ENCODE measurements at regions not wholly inside any gene's neighbourhood (a gene's known extent, or its start where the extent isn't known, plus 50 kb on each side); places are given as distances from the start of the nearest gene placed in this dataset.

- H3K4me3 ChIP-seq (ENCODE audit: low read depth, low read length) = no peak overlapping the region
- H3K27me3 ChIP-seq (ENCODE audit: control insufficient read depth, insufficient read depth, low read length) = no peaks in the 10 kb centered on the region
- no peak for DNase-seq (ENCODE audit: low read depth, low spot score)
- POLR2A ChIA-PET = no interaction called here
- CTCF ChIA-PET = no interaction called here
- no peak overlapping the region for H3K27ac ChIP-seq (ENCODE audit: low read depth, low read length)
- no peak for TF ChIP-seq CTCF (IDR thresholded peaks at IDR 0.05; ENCODE audit: low read depth, low read length)
- no peaks in the 10 kb centered on the region for H3K9me3 ChIP-seq (ENCODE audit: control insufficient read depth, insufficient read depth, low read length)
Observed at GRCh38 chr3:90099493-90099892, 992.1 kb downstream of the EPHA3 start.

GRCh38 chr3:90102146-90102545, 994.7 kb downstream of the EPHA3 start:
- H3K9me3 ChIP-seq (ENCODE audit: control insufficient read depth, insufficient read depth, low read length) = no peaks in the 10 kb centered on the region
- H3K4me3 ChIP-seq (ENCODE audit: low read depth, low read length) = no peak overlapping the region
- ChIA-PET POLR2A (no interaction called here), CTCF (no interaction called here)
- H3K27ac ChIP-seq (ENCODE audit: low read depth, low read length) = no peak overlapping the region
- DNase-seq (ENCODE audit: low read depth, low spot score) = no peak
- H3K27me3 ChIP-seq (ENCODE audit: control insufficient read depth, insufficient read depth, low read length) = no peaks in the 10 kb centered on the region
- no peak for TF ChIP-seq CTCF (IDR thresholded peaks at IDR 0.05; ENCODE audit: low read depth, low read length)

GRCh38 chr3:90121326-90121725, 1013.9 kb downstream of the EPHA3 start:
- DNase-seq (ENCODE audit: low read depth, low spot score) = no peak
- Histone ChIP-seq H3K27me3 (ENCODE audit: control insufficient read depth, insufficient read depth, low read length) (no peaks in the 10 kb centered on the region), H3K4me3 (ENCODE audit: low read depth, low read length) (no peak overlapping the region), H3K27ac (ENCODE audit: low read depth, low read length) (no peak overlapping the region), H3K9me3 (ENCODE audit: control insufficient read depth, insufficient read depth, low read length) (peaks cover 5% of the 10 kb centered on the region; the same call in 1 of the 2 replicates)
- TF ChIP-seq CTCF (IDR thresholded peaks at IDR 0.05; ENCODE audit: low read depth, low read length) = no peak
- POLR2A ChIA-PET = no interaction called here
- CTCF ChIA-PET = no interaction called here

- Histone ChIP-seq H3K27me3 (ENCODE audit: control insufficient read depth, insufficient read depth, low read length) (no peaks in the 10 kb centered on the region), H3K9me3 (ENCODE audit: control insufficient read depth, insufficient read depth, low read length) (0 out of 2 replicates have a peak, but pooled peaks cover 3% of the 10 kb centered on the region), H3K4me3 (ENCODE audit: low read depth, low read length) (no peak overlapping the region), H3K27ac (ENCODE audit: low read depth, low read length) (no peak overlapping the region)
- ChIA-PET CTCF (no interaction called here), POLR2A (no interaction called here)
- no peak for TF ChIP-seq CTCF (IDR thresholded peaks at IDR 0.05; ENCODE audit: low read depth, low read length)
- DNase-seq (ENCODE audit: low read depth, low spot score) = no peak
Observed at GRCh38 chr3:90128391-90128790, 1021.0 kb downstream of the EPHA3 start.

GRCh38 chr3:90129730-90130129, 1022.3 kb downstream of the EPHA3 start:
- ChIA-PET CTCF (no interaction called here), POLR2A (no interaction called here)
- no peak overlapping the region for H3K27ac ChIP-seq (ENCODE audit: low read depth, low read length)
- H3K9me3 ChIP-seq (ENCODE audit: control insufficient read depth, insufficient read depth, low read length) = 0 out of 2 replicates have a peak, but pooled peaks cover 3% of the 10 kb centered on the region
- no peak for DNase-seq (ENCODE audit: low read depth, low spot score)
- no peak overlapping the region for H3K4me3 ChIP-seq (ENCODE audit: low read depth, low read length)
- no peaks in the 10 kb centered on the region for H3K27me3 ChIP-seq (ENCODE audit: control insufficient read depth, insufficient read depth, low read length)
- no peak for TF ChIP-seq CTCF (IDR thresholded peaks at IDR 0.05; ENCODE audit: low read depth, low read length)
